ENCODE measurements at regions not wholly inside any gene's neighbourhood (a gene's known extent, or its start where the extent isn't known, plus 50 kb on each side); places are given as distances from the start of the nearest gene placed in this dataset.

GRCh38 chr1:34364376-34364775 lies 187.7 kb downstream of the C1orf94 start:
- TF ChIP-seq CTCF (IDR thresholded peaks at IDR 0.05) (no peak), POLR2A (IDR thresholded peaks at IDR 0.05) (no peak)

Data from right lobe of liver (tissue), 4 donors.